HG03066 (cell line): ENCODE measurements at regions not wholly inside any gene's neighbourhood (a gene's known extent, or its start where the extent isn't known, plus 50 kb on each side); places are given as distances from the start of the nearest gene placed in this dataset.
"Not testable (repeated sequence)": the region's sequence is repeated elsewhere in the genome, so short reads cannot be mapped to it uniquely, and the experiment has no call there.

Source experiments
- ATAC-seq: cut with Tn5 transposase; IDR thresholded peaks from one replicate; pipeline ENCODE4 v1.9.1; 2021; ENCODE audit warnings: low read depth; ENCODE audit not compliant: unreplicated experiment

DNA sequence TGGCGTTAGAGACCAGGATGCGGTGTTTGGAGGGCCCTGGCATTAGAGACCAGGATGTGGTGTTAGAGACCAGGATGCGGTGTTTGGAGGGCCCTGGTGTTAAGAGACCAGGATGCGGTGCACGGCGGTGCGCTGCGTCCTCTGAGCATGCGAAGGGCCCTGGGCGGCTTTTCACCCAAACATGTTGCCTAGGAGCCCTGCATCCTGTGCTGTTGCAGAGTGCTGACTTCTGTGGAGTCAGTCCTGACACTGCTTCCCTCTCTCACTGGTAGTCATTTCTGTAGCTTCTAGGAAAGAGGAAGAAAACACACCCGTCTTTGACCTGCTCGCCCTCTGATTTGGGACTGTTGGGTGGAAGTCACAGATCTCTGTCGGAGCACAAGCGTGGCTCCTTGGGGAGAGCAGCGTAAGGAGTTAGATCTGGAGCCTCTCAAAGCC lies 141.2 kb downstream of the LAT start:
- no peak for ATAC-seq

DNA sequence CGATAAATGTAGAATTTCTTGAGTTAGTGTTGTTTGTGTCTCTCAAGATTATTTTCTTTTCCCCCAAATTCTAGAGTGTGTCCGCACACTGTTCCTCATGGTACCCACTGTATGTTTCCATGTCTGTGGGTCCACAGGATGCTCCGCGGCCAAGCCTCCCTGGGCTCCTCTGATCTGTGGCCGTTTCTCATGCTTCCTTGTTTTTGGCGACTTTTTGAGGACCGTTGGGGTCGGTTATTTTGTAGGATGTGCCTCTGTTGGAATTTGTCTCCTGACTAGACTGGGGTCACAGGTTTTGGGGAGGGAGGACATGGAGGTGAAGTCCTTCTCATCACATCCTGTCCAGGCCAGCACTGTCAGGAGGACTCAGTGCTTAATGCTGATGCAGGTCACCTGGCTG lies 140.0 kb downstream of the LAT start:
- no peak for ATAC-seq

DNA sequence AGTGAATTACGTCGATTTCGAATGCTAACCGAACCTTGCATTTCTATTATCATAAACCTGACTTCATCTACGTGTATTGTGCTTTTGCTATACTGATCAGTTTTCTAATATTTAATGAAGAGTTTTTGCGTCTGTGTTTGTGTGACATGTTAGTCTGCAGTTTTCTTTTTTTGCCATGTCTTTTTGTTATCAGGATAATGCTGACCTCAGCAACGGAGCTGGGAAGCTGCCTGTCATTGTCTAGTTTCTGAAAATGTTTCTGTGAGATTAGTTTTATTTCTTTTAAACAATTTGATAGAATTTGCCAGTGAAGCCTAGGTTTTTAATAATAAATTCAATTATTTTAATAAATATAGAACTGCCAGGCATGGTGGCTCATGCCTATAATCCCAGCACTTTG lies 139.3 kb downstream of the LAT start:
- ATAC-seq = not testable (repeated sequence)

DNA sequence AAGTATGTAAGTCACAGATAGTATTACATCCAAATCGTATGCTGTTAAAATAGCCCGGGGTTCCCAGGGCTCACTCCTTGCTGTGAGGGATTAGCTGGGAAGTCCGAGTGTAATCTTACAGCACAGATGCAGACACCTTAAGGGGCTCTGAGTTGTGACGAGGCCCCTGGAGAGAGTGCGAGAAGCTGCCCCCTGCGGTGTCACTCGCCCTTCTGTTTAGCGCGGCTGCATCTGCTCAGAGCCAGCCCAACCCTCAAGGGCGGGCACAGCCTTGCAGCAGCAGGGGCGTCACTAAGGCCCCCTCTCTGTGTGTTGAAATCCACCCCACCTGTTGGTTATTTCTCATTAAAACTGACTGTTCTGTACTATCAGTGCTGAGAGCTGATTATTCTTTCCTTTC lies 135.8 kb downstream of the LAT start:
- ATAC-seq = not testable (repeated sequence)

DNA sequence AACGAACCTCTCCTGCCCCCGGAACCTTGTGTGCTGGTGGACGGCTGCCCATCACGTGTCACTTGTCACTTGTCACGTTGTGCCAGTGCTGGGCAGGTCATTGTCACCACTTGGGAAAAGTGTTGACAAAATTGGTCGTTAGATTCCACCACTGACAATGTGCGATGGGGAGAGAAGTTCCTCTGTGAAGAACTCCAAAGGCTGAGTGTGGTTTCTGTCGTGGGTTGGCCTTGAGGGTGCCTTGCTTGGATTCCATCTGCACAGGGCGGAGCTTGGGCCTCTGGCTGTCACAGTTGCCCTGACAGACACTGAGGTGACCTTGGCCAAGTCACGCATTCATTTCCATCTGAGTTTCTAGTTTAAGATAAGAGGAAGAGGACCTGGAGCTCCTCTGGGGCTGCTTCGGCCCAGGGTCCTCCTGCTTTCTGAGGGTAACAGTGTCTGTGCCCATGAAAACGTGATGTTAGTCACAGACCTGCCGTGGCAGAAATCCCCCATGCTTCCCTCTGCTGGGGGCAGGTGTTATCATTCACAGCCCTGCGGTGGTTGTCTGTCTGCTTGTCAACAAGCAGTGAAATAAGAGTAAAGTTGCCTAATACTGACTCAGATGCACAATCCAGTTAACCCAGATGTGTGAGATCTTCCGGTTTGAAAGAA lies 133.6 kb downstream of the LAT start:
- ATAC-seq = not testable (repeated sequence)

DNA sequence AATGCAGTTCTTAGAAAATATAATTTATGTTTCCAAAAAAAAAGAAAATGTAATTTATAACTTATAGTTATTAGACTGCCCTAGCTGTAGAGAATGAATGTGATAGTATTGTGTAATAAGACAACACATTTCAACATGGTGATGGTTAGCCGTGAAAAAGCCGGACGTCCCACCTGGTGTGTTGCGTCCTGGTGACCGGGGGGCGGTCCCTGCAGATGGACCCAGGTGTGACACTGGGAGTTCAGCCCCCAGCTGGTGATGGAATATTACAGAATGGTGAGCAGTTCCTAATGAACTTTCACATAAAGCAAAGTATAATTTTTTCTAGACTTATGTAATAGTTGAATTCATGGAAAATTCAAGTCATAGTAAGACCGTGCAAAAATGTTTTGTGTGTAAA lies 132.8 kb downstream of the LAT start:
- ATAC-seq = no peak

DNA sequence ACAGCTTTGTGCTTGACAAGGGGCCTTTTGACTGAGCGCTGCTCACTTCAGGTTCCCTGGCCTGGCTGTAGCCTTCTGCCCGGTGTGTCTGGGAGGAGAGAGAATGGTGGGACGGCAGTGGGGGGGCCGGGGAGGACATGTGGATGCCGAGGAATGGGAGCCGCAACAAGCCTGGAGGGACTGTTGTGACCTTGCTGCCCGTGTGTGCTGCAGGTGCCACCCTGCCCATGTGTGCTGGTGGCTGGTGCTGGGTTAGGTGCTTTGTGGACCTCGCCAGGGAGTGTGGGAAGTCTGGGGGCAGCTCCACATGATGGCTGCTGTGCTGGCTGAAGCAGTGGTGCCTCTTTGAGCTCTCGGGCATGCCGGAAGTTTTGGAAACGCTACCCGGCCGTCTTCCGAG lies 132.1 kb downstream of the LAT start:
- ATAC-seq = no peak

DNA sequence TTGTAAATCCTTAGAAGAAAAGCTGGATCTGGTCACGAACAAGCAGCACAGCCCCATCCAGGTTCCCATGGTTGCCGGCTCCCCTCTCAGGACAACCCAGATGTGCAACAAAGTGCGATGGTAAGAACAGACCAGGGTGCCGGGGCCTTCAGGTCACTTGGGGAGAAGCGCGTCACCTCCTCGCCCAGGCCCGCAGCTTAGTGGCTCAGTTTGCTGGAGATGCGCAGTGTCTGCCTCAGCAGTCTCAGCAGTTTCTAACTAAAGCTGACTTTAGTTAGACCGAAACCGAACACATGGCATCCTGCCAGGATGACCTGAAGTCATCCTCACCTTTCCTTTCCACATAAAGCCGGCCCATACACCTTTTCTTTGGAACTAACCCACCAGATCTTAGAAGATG lies 131.4 kb downstream of the LAT start:
- ATAC-seq = not testable (repeated sequence)

DNA sequence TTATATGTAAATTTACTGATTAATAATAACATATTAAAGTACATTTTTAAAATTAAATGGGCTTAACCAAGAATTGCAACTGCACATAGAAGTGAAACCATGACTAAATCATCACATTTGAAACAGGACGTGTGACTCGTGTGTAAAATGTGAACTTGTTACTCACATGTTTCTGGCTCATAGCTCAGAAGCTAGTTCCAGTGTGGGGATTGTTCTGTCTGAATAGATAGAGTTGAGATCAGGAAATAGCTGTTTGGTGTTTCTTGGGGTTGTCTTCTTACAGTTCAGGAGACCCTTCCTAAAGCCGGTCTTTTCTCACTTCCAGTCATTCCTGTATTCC lies 130.9 kb downstream of the LAT start:
- ATAC-seq = not testable (repeated sequence)

DNA sequence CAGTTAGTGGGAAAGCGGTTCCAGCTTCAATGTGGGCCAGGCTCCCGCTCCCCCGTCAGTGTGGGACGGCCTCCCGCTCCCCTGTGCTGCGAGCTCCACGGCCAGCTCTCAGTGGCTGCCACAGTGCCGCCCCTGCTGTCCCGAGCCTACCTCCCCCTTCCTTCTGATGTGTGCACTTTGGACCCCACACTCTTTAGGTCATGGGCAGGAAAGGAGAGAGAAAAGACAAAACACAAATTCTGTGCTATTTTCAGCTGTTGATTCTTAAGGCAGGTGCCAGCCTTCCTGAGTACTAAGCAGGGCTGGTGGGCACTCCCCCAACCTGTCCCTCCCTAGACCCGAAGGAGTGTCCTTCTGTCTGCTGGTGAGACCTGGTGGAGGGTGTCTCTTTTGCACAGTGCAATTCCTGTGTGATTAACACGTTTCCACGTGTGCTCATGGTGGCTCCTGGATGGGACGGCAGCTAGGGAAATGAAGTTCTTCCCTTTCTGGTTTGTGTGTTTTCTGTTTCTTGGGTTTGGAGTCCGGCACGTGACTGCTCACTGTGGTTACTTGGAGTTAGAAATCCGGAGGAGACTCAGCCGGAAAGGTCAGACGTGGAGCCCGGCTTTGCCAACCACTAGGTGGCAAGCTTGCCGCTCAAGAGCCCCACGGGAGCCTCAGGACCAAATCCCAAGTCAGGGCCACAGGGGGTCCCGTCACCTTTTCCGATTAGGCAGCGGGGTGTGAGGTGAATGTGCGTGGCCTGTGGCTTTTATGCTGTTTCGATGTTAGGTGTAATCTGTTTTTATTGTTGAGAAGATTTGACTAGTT lies 130.3 kb downstream of the LAT start:
- ATAC-seq = not testable (repeated sequence)

DNA sequence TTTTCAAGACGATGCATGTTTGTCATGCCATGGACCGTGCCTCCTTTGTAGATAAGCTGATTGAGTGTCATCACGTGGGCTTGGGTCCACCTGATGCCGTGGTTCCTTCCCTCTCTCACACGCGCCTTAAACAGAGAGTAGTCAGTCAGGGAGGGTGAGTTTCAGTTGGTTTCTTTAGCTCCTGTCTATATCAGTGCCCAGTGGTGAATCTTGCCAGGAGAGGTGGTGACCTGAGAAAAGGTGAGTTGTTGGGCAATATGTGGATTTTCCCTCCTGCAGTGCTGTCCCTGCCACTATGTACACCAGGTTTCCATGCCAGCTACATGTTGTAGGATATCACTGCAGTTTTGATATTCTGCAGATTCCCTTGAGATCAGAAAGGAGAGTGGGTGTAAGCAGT lies 129.7 kb downstream of the LAT start:
- ATAC-seq = no peak

DNA sequence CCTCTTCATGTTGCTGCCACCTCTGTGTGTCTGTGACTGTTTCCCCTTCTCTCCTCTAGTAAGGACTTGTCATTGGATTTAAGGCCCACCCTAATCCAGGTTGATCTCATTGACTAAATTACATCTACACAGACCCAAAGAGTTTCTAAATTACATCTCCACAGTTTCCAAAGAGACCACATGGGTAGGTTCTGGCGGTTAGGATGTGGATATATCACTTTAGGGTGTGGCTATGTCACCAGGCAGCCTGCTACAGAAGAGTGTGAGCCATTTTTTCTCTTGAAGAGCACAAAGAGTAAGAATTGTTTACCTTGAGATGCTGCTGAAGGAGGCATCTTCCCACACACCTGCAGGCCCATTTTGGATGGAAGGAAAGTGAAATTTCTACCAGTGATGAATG lies 128.6 kb downstream of the LAT start:
- ATAC-seq = not testable (repeated sequence)

DNA sequence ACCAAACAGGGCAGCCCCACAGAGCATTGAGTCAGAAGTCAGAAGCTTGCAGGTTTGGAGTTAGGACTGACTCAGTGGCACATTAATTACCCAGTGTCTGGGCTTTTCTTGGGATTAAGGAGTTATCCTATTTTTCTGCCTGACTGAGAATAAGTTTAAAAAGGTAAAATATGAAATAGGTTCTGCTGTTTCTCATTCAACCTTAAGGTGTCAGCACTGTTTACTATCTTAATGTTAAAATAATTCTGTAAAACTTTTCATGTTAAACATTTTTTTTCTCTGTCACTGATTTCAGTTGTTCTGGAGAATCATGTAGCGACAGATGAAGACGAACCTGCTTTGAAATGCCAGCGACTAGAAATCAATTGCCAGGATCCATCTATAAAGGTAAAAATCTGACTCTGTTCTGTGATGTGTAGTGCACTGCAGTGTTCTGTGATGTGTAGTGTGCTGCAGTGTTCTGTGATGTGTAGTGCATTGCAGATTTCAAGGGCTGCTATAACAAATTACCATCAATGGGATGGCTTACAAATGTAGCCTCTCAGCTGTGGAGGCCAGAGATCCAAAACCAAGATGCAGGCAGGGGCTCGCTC lies 128.0 kb downstream of the LAT start:
- ATAC-seq = no peak

DNA sequence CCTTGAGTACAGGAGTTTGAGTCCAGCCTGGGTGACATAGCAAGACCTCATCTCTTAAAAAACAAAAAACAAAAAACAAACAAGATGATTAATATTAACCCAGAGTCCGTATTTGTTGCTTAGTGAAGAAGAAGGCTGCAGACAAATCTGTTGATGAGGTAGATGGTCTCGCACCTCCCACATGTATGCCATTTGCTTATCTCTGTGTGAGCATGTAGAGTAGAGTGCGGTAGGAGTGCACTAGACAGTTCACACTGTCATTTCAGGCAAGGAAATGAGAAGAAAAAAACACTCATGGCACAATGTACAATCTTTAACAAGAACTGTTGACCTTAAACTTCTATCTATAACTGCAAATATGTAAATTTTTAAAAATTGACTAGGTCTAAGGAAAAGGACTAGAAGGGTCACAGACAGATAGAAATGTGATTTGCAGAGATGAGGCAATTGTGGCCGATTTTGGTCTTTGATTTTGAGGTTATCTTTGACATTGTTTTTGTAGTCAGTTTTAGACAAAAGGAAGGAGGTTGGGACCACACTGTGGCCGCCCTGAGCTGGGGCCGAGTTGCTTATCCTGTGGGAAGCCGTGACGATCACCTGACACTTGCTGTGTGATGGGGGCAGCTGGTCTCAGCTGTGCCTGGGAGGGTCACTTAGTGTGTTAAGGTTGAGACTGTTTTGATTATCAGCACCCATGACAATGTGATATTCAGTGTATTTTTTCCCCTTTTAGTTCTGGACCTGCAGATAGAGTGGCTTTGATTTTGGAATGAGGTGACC lies 127.2 kb downstream of the LAT start:
- not testable (repeated sequence) for ATAC-seq

DNA sequence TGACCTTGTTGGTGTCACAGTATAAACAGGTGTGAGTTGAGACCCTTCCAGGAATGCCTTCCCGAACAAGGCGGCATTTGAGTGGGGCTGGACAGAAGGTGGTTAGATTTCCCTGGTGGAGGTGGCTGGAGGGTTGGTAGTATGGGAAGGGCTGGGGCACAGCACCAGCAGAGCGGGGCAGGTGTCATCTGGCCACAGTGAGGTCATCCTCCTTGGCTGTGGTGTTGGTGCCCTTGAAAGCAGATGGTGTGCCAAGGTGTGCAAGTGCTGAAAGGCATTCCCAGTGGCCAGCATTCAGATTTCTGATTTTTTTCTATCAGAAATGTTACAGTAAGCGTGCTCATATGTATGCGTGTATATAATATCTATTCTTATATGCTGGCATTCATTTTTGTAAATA lies 126.6 kb downstream of the LAT start:
- ATAC-seq = no peak

DNA sequence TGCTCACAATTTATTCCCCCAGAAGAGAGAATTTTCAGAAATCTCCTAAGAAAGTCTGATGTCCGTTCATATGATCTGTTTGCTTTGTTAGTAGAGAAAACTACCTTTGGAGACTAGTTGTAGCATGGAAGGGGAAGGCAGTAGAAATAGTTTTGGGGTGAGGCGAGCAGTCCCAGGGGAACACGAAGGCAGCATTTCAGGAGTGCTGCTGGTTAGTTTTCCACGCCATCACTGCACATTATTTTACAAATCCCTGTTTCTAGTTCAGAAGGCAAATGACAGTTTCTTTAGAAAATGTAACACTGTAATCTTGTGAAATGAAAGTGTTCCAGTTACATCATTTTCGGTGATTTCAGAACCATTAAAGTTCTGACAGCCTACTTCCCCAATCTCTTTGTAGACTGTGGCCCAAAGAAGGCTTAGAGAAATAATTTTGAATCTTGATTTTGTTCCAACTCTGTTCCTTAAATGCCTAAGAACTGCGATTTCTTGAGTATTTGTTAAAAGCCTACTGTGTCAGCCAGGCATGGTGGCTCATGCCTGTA lies 123.8 kb downstream of the LAT start:
- ATAC-seq = not testable (repeated sequence)

DNA sequence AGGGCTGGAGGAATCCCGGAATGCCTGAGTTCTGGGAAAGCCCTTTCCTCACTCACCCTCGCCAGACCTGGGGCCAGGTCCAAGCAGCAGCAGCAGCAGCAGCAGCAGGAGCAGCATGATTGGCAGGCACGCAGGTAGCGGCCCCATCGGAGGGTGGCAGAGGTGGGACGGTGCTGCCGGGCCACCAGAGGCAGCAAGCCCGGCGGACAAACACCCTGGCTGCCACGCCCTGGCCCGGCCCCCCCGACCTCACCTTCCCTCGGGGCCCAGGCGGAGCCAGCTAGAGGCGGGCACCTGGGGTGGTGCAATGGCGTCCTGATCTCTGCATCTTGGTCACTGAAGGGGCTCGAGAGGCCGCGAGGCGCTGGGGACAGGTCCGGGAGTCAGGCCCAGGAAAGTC lies 122.4 kb downstream of the LAT start:
- no peak for ATAC-seq

DNA sequence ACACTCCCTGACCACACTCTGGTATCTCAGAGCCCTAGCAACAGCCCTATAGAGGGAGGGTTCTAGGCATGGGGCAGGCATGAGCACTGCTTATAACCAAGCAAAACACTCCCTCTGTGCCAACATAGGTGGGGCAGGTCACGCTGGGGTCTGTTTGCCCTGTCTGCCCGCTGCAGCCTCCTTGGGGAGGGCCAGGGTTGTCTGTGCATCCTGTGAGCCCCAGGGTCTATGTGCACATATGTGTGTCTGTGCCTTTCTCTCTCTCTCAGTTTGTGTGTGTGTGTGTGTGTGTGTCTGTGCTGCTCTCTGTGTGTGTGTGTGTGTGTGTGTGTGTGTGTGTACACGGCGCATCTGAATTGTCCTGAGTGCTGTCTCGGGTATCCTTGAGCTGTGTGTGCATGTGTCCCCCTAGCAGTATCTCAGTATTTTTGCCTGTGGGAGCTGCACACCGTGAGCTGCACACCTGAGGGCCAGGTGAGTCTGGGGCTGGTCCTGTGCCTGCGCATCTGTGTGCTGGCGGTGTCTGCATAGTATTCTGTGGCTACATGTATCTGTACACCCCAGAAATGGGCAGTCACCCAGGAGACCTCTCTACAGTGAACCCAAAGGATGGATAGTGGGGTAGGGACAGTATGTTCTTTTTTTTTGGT lies 121.5 kb downstream of the LAT start:
- ATAC-seq = not testable (repeated sequence)

DNA sequence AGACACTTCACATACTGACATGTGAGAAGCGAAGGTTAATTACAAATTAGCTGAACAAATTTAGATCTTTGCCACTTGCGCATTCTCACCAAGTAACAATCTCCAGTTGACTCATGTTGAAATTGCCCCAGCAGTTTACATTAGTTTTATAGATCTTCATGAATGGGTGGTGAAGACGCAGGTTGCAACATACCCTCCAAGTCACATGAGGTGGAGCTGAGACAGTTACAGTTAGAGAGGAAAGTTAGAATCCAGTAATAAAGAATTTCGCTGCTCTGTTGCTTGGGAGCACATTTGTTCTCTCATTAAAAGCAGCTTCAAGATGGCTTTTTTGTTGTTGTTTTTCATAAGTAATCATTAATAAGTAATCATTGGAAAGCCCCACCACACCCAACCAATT lies 119.7 kb downstream of the LAT start:
- not testable (repeated sequence) for ATAC-seq

DNA sequence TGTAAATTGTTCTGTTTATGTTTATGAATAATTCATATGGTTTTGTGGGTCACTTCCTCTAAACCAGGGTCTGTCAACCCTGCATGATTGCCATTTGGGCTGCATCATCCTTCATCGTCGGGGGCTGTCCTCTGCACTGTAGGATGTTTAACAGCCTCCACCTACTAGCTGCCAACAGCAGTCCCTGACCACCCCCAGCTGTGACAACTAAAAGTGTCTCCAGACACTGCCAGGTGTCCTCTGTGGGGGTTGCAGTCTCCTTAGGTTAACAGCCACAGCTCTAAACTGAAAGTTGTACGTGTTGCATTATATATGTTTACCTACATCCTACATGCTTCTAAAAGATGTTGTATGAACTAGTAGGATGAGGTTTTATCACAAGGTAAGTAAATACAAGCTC lies 113.1 kb downstream of the LAT start:
- ATAC-seq = not testable (repeated sequence)
